ENCODE measurements at regions not wholly inside any gene's neighbourhood (a gene's known extent, or its start where the extent isn't known, plus 50 kb on each side); places are given as distances from the start of the nearest gene placed in this dataset.

GRCh38 chr11:70862093-70862492 is 390.3 kb downstream of the SHANK2 start:
- Histone ChIP-seq H3K4me3 (no peak overlapping the region), H3K27me3 (no peaks in the 10 kb centered on the region), H3K27ac (peak overlapping the region; percentile 83), H3K4me1 (peaks cover 25% of the 10 kb centered on the region), H3K9ac (no peak overlapping the region), H2AFZ (replicated peaks) (no peak overlapping the region), H4K20me1 (ENCODE audit: low read depth) (no peaks in the 10 kb centered on the region), H3K79me2 (ENCODE audit: low read depth) (no peaks in the 10 kb centered on the region), H3K9me3 (ENCODE audit: low read depth) (no peaks in the 10 kb centered on the region), H3K36me3 (no peaks in the 10 kb centered on the region), H3F3A (ENCODE audit: low read depth) (peaks cover 21% of the 10 kb centered on the region), H3K4me2 (peak overlapping the region; percentile 70)
- Mint-ChIP-seq H3K4me3 (peak overlapping the region; percentile 9), H3K27ac (peak overlapping the region; percentile 58), H3K36me3 (peaks cover 3% of the 10 kb centered on the region), H3K27me3 (ENCODE audit: insufficient read depth, low read depth) (peaks cover 19% of the 10 kb centered on the region), H3K9me3 (peaks cover 5% of the 10 kb centered on the region), H3K4me1 (peaks cover 37% of the 10 kb centered on the region)
- DNase-seq (ENCODE audit: low spot score), result peak; percentile 16
- TF ChIP-seq EZH2phosphoT487 (IDR thresholded peaks at IDR 0.05) (no peak), EZH2 (IDR thresholded peaks at IDR 0.05) (no peak)
- TF ChIP-seq, protein P1, sequence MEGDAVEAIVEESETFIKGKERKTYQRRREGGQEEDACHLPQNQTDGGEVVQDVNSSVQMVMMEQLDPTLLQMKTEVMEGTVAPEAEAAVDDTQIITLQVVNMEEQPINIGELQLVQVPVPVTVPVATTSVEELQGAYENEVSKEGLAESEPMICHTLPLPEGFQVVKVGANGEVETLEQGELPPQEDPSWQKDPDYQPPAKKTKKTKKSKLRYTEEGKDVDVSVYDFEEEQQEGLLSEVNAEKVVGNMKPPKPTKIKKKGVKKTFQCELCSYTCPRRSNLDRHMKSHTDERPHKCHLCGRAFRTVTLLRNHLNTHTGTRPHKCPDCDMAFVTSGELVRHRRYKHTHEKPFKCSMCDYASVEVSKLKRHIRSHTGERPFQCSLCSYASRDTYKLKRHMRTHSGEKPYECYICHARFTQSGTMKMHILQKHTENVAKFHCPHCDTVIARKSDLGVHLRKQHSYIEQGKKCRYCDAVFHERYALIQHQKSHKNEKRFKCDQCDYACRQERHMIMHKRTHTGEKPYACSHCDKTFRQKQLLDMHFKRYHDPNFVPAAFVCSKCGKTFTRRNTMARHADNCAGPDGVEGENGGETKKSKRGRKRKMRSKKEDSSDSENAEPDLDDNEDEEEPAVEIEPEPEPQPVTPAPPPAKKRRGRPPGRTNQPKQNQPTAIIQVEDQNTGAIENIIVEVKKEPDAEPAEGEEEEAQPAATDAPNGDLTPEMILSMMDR (IDR thresholded peaks at IDR 0.05), result no peak

GRCh38 chr11:70863186-70863585 is 389.2 kb downstream of the SHANK2 start:
- Histone ChIP-seq H3K4me1 (peaks cover 25% of the 10 kb centered on the region), H3K79me2 (ENCODE audit: low read depth) (no peaks in the 10 kb centered on the region), H3K27ac (no peak overlapping the region), H3F3A (ENCODE audit: low read depth) (peaks cover 21% of the 10 kb centered on the region), H3K9ac (no peak overlapping the region), H3K4me3 (no peak overlapping the region), H3K36me3 (no peaks in the 10 kb centered on the region), H3K27me3 (no peaks in the 10 kb centered on the region), H3K4me2 (no peak overlapping the region), H3K9me3 (ENCODE audit: low read depth) (no peaks in the 10 kb centered on the region), H2AFZ (replicated peaks) (no peak overlapping the region), H4K20me1 (ENCODE audit: low read depth) (no peaks in the 10 kb centered on the region)
- no peak overlapping the region for H3K4me3 Mint-ChIP-seq
- DNase-seq (ENCODE audit: low spot score), result no peak
- H3K27me3 Mint-ChIP-seq (ENCODE audit: insufficient read depth, low read depth), result peaks cover 19% of the 10 kb centered on the region
- peaks cover 5% of the 10 kb centered on the region for H3K9me3 Mint-ChIP-seq
- no peak for TF ChIP-seq EZH2phosphoT487 (IDR thresholded peaks at IDR 0.05)
- TF ChIP-seq EZH2 (IDR thresholded peaks at IDR 0.05), result no peak
- TF ChIP-seq, protein P1 (IDR thresholded peaks at IDR 0.05), result no peak
- H3K27ac Mint-ChIP-seq, result no peak overlapping the region
- peaks cover 37% of the 10 kb centered on the region for H3K4me1 Mint-ChIP-seq
- peaks cover 3% of the 10 kb centered on the region for H3K36me3 Mint-ChIP-seq

DNA sequence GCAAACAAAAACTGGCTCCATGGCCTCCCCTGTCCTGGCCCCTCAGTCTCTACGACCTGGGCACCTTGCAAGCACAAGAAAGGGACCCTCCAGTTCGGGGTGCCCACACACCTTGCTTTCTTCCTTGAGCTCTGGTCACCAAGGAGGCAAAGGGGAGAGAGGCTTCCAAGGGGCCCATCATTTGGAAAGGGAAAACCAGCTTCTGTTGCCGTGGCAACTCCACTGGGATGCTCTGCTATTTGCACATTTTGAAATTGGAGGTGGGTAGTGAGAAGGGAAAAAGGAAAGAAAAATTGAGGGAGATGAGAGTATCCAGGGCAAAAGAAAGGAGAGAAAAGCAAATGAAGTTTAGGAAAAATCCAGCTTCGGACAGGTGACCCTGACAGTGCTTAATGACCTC is 388.4 kb downstream of the SHANK2 start:
- Mint-ChIP-seq H3K27ac (no peak overlapping the region), H3K36me3 (peaks cover 3% of the 10 kb centered on the region), H3K9me3 (peaks cover 5% of the 10 kb centered on the region), H3K4me1 (peaks cover 37% of the 10 kb centered on the region), H3K27me3 (ENCODE audit: insufficient read depth, low read depth) (peaks cover 16% of the 10 kb centered on the region), H3K4me3 (no peak overlapping the region)
- no peaks in the 10 kb centered on the region for H3K36me3 ChIP-seq
- no peaks in the 10 kb centered on the region for H3K27me3 ChIP-seq
- no peak overlapping the region for H3K4me3 ChIP-seq
- TF ChIP-seq, protein P1 (IDR thresholded peaks at IDR 0.05), result no peak
- TF ChIP-seq EZH2phosphoT487 (IDR thresholded peaks at IDR 0.05) (no peak), EZH2 (IDR thresholded peaks at IDR 0.05) (no peak)
- no peak overlapping the region for H3K4me2 ChIP-seq
- peaks cover 25% of the 10 kb centered on the region for H3K4me1 ChIP-seq
- H2AFZ ChIP-seq (replicated peaks), result no peak overlapping the region
- H4K20me1 ChIP-seq (ENCODE audit: low read depth), result no peaks in the 10 kb centered on the region
- no peaks in the 10 kb centered on the region for H3K9me3 ChIP-seq (ENCODE audit: low read depth)
- peaks cover 21% of the 10 kb centered on the region for H3F3A ChIP-seq (ENCODE audit: low read depth)
- no peak overlapping the region for H3K9ac ChIP-seq
- H3K27ac ChIP-seq, result no peak overlapping the region
- DNase-seq (ENCODE audit: low spot score), result no peak
- H3K79me2 ChIP-seq (ENCODE audit: low read depth), result no peaks in the 10 kb centered on the region

Measured in neural progenitor cell (in vitro differentiated cells).